GM21390 (cell line): ENCODE measurements at regions not wholly inside any gene's neighbourhood (a gene's known extent, or its start where the extent isn't known, plus 50 kb on each side); places are given as distances from the start of the nearest gene placed in this dataset.
"Not testable (repeated sequence)": the region's sequence is repeated elsewhere in the genome, so short reads cannot be mapped to it uniquely, and the experiment has no call there.

Experiments used
- ATAC-seq: cut with Tn5 transposase; IDR thresholded peaks from one replicate; pipeline ENCODE4 v1.9.1; 2021; ENCODE audit not compliant: unreplicated experiment

- ATAC-seq, result not testable (repeated sequence)
Measured at GRCh38 chr6:75031102-75031501, 174.8 kb downstream of the COL12A1 start.

DNA sequence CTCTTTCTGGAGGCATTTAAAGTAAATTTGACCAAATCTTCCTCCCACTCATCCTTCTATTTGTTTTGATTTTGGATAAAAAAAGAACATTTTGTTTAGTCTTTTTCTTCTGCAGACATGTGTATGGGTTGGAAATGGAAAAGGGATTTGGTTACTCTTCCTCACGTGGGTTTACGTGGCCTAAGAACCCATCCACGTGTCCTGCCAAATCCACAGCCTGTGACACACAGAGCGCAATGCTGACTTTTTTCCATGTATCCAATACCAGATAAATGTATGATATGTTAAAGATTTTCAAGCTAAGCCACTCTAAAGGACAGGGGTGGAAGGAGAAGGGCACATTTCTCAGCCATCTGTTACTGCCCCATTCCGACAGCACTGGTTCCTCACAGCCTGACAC lies 176.5 kb downstream of the COL12A1 start:
- no peak for ATAC-seq

GRCh38 chr6:75025371-75025770 lies 180.5 kb downstream of the COL12A1 start:
- no peak for ATAC-seq

- no peak for ATAC-seq
Measured at GRCh38 chr6:75024828-75025227, 181.0 kb downstream of the COL12A1 start.

GRCh38 chr6:75023634-75024033 lies 182.2 kb downstream of the COL12A1 start:
- no peak for ATAC-seq

- ATAC-seq, result no peak
Measured at GRCh38 chr6:75020971-75021370, 184.9 kb downstream of the COL12A1 start.

GRCh38 chr6:75020376-75020775 lies 185.5 kb downstream of the COL12A1 start:
- no peak for ATAC-seq

DNA sequence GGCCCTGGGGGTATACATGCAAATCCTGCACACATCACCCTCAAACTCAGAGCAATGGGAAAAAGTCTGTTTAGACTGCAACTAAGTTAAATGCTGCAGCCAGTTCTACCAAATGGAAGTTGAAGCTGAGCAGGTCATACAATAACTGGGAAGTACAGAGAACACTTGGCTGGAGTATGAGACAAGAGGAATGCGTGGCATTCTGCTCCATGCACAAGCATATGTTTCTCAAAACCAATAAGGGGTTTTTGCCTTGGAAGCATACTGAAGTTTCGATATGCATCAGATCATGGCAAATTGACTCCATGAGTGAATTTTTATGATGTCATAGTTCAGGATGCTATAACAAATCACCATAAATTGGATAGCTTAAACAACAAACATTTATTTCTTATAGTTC lies 193.8 kb downstream of the COL12A1 start:
- no peak for ATAC-seq

- not testable (repeated sequence) for ATAC-seq
Measured at GRCh38 chr6:75003984-75004383, 201.9 kb downstream of the COL12A1 start.

- ATAC-seq, result no peak
Measured at GRCh38 chr6:74997646-74998045, 208.2 kb downstream of the COL12A1 start.

- ATAC-seq, result no peak
Measured at GRCh38 chr6:74993136-74993535, 212.7 kb downstream of the COL12A1 start.

GRCh38 chr6:74991573-74992332 lies 214.1 kb downstream of the COL12A1 start:
- no peak for ATAC-seq

DNA sequence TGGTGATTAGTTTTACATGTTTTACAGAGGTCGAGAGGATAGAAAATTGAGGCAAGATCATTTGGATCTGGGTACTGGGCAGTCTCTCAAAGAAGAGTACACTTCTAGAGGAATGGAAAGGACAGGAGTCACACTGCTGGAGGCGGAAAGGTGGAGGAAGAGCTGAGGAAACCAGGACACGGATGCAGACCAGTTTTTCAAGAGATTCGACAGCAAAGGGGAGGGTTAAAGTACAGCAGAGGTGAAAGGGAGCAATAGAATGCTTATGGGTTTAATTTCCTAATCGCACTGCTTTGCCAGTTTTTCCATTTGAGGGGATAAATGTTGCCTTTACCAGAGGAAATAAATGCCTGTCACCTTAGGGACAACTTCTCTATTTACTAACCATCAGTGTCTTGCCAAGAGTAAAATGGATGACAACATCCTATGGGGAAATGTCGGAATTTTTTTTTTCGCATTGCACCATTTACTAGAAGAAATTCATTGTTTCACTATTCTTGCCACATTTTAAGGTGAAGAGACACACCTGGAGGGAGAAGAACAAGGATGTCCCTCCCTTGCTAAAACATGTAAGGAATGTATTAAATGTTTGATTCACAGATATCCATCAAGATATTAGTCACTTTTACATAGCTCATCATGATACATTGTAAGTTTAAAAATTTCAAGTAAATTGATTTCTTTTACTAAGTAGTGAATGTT lies 226.6 kb downstream of the COL12A1 start:
- no peak for ATAC-seq

GRCh38 chr6:74976701-74977100 lies 229.2 kb downstream of the COL12A1 start:
- ATAC-seq, result no peak

GRCh38 chr6:74976026-74976425 lies 229.8 kb downstream of the COL12A1 start:
- ATAC-seq, result no peak

DNA sequence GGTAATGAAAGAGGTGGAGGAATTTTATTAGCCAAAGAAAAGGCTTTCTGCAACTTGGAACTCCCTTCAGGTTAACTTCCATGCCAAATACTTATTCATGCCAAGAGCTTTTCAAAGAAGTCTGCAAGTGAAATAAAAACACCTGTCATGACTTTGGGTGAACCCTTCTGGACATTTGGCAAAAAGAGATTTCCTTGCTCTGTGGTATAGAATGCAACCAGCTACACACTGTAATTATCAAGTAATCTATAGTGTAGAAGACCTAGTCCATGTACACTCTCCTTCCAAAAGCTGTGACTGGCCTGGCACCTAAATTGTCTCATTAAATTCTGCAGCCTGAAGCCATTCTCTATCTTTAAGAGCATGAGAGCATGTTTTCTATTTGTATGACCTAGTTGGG lies 232.3 kb downstream of the COL12A1 start:
- ATAC-seq, result no peak

DNA sequence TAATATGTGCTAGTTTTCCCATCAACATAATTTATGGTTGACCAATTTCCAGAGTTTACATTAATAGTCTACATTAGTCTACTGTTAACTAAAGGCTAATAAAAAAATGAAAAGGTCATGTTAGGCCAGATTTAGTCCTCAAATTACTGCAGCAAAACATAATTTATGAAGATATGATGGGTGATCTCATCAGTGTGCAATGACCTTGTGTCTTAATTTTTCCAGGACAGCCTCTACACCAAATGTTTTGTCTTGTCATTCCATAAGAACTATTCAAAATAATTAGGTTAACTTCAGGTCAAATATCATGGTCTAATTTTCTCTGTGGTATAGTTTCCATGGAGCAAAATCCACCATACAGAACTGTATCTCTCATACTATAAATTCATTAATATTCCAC lies 234.2 kb downstream of the COL12A1 start:
- ATAC-seq, result no peak

GRCh38 chr6:74969591-74970267 lies 236.1 kb downstream of the COL12A1 start:
- no peak for ATAC-seq

DNA sequence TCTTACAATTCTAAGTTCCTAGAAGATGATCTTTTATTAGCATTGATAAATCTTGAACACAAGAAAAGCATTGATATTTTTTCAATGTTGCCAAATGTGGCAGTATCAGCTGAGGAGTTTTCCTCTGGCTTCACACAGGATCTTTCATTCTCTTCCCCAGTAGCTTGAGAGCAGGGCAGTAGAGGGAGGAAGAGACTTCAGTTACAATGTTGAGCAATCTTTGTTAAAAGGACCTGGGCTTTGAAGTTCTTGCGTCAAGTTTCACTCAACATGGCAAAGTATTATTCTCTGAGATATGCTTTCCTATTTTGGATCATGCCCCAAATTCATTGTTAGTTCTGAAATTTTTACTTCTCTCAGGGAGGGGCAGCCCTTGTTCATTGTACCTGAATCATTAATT lies 238.0 kb downstream of the COL12A1 start:
- ATAC-seq, result no peak

- no peak for ATAC-seq
Measured at GRCh38 chr6:74966712-74967111, 239.1 kb downstream of the COL12A1 start.

DNA sequence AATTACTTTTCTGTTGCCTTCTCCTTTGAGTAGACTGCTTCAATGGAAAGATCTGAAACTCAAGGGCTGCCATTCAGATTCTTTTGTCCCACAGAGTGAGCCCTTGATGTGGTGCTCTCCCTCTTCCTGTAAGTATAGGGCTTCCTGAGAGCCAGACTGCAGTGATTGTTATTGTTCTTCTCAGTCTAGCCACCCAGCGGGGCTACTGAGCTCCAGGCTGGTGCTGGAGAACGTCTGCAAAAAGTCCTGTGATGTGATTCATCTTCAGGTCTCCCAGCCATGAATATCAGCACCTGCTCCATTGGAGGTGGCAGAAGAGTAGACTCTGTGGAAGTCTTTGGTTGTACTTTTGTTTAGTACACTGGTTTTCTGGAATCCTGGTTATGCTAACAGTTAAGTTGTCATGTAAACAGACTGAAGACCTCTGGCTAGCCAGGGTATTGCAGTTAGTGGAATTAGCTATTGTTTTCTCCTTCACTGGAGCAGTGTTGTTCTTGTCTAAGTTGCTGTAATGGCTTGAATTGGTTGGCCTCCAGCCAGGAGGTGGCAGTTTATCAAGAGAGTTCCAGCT lies 240.9 kb downstream of the COL12A1 start:
- no peak for ATAC-seq
